NCI-H446 treated with DMSO at 0.1 percent for 48 hours (cell line): ENCODE measurements at regions not wholly inside any gene's neighbourhood (a gene's known extent, or its start where the extent isn't known, plus 50 kb on each side); places are given as distances from the start of the nearest gene placed in this dataset.
"Not testable (repeated sequence)": the region's sequence is repeated elsewhere in the genome, so short reads cannot be mapped to it uniquely, and the experiment has no call there.

Source experiments
- DNase-seq: peaks from one replicate; lab custom pipeline; 2025; lab: John Stamatoyannopoulos, UW

DNA sequence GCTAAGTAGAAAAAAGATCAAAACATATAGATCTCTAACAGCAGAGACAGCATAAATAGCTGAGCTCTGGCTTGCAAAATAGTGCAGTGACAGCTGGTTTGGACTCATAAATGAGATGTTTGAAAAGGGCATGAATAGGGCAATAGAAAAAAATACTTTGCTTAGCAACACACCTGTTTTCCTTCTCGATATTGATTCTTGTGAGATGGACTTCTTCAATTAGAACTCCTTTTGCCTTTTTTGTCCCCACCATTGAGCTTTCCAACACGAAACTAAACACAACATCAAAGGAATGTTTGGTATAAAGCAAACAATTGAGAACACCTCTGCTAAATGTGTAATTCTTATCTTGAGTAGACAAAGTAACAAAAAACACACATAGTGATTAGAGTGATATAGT lies 726.3 kb downstream of the RAPGEF2 start:
- no peak for DNase-seq

DNA sequence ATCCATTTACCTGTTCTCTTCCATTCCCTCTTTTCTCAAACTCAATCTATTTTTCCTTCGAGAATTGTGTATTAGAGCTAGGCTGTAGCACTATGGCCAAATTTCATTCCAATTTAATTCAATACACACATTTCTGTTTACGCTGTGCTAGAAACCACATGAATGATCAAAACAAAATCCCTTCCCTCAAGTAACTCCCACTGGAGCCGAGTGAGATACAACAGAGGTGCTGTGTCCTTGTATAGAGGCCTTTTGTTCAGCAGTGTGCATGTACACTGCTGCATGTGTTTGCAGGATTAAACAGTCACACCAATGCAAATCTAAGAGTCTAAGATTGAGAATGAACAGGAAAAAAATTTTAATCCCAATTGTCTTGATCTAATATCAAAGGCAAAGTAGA lies 734.2 kb downstream of the RAPGEF2 start:
- DNase-seq, result no peak

DNA sequence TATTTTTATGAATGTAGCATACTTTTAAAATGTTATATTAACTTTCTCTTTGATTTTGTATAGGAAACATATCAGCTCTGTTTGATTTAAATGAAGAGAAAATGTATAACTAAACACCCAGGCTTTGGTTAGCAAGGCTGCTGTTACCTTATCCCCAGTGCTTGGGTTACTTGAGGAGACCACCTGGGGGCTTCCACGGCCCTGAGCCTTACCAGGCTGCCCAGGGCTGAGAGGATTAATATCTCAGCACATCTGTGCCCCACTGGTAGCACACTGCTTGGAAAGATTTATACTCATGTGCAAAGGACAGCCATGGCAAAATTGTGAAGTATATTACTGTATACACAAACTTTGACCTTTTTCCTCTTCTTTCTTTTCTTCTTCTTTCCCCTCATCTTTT lies 752.9 kb downstream of the RAPGEF2 start:
- no peak for DNase-seq

DNA sequence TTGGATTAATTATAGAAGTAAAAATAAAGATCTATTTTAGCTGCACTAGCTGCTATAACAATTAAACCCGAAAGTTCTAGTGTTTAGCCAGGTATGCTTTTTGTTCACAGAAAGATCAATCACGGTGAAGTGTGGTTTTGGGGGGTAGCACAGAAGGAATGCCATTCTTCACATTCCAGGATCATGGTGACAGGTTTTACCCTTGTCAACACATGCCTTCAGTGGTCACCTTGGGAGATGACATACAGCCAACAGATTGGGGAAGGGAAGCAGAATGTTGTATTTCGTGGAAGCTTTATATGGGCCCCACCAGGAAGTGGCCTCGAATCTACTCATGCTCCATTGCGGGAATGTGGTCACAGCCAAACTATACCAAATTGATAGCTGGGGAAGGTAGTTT lies 753.6 kb downstream of the RAPGEF2 start:
- no peak for DNase-seq

DNA sequence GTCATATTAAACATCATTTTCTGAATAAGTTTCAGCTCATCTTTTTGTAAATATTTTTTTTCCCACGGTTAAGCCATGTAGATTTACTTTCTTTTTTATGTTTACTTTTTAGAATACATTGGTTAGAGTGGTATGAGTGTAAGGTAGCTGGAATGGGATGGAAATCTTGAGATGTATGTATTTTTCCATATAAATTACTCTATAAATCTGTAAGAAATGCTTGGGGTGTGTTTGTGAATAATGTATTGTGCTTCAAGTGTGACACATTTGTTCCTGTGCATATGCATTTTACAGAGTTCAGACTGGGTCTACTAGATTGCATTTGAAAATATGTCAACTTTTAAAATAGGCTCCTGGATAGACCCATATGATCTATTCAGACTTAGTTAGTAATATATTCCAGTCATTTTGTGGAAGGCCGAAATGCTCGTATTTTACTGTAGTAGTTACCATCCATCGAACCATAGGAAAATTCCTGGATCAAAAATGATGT lies 756.8 kb downstream of the RAPGEF2 start:
- no peak for DNase-seq

DNA sequence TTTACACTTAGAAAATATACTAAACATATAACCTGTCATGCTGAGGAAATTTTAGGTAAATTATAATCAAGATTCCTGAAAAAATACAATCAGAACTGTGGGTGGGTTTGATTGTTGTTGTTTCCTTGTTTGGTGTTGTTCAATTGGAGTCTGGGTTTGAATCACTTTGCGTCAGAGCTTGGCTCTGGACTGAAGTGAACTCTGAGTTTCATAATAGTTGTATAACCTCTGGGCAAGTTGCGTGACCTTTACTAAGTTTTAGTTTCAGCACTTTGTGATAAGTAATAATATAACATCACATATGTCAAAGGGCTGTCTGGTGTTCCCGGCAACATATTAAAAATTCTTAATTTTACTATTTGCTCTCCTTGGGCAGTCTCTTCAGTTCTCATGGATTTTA lies 758.1 kb downstream of the RAPGEF2 start:
- DNase-seq, result no peak

DNA sequence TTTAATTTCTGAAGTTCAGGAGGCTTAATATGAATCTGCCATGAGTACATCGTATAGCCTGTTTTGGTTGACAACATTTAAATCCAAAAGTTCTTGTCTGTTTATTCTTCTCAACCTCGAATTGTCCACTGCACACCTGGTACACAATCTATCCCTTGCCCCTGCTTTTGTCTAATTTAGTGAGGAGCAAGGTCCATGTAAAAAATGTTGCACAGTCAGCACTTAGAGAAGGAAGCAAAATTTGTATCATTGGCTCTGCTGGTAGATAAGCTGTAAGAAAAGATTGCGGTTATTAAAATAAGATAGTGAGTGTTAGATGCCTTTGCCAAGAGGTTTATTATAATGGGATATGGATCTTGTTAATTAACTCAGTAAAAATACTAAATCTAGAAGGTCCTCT lies 761.5 kb downstream of the RAPGEF2 start:
- DNase-seq, result no peak

DNA sequence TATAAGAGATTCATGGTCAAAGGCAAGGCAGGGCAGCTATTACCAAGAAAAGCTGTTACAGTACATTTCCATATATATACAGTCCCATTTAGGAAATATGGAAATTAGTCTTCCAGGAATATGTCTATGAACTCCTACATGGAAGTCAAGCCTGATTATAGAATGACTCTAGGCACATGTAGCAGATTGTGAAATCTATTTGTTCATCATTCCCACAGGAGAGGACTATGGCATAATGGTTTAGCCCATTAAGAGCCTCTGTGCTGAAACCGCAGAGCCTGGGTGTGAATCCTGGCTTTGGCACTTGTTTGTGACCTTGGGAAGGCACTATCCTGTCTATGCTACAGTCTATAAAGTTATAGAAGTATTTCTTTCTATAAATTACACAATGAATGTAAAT lies 764.8 kb downstream of the RAPGEF2 start:
- no peak for DNase-seq

DNA sequence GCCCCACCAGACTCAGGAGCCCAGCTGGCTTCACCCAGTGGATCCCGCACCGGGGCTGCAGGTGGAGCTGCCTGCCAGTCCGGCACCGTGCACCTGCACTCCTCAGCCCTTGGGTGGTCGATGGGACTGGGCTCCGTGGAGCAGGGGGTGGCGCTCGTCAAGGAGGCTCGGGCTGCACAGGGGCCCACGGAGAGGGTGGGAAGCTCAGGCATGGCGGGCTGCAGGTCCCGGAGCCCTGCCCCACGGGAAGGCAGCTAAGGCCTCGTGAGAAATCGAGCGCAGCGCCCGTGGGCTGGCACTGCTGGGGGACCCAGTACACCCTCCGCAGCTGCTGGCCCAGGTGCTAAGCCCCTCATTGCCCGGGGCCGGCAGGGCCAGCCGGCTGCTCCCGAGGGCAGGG lies 766.1 kb downstream of the RAPGEF2 start:
- DNase-seq, result not testable (repeated sequence)

DNA sequence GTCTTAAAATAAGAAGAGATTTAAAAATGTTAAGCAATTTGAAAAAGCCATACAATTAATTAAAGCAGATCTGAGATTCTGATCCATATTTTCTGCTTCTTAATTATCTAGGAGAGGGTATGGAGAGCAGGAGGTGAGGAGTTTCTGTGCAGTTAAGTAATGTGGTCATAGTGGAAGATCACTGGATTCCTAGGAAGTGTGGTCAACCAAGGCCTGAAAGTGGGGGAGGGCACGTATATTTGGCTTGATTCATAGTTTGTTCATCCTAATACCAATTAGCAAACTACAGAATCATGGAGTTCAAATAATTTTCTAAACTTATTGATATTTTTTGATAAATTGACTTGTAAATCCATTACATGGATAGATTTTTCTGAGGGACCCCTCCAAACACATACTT lies 768.3 kb downstream of the RAPGEF2 start:
- no peak for DNase-seq

DNA sequence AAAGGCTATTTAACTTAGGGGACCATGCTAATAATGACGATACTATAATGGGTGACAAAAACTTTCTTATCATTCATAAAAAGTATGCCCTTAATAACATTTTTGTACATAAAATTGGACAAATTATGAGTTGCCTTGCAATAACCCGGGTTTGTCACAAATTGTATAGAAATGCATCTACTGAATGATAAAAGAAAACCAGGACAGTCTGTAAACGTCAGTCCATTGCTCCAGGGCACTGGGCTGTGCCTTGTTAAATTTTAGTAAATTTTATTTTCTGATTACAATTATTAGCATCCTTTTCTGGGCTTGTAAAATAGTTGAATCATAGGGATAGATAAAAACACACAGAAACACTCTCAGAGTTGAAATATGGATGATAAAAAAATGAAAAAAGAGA lies 778.3 kb downstream of the RAPGEF2 start:
- no peak for DNase-seq

DNA sequence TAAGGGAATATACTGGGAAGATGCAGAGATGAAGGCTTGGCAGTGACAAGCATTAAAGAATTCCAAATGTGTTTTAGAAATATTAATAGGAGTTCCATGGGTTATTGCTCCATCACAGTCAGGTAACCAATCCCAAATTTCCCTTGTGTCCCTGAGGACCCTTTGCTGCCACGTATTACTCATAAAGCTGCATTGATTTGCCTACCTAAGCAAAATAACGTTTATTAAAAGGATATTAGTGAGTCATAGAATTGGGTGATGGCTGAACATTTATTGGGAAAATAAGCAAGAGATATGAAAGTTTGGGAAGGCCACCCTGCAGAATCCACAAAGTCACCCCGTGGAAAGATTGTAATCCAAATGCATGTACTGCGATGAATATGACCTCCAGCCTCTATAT lies 782.1 kb downstream of the RAPGEF2 start:
- no peak for DNase-seq

DNA sequence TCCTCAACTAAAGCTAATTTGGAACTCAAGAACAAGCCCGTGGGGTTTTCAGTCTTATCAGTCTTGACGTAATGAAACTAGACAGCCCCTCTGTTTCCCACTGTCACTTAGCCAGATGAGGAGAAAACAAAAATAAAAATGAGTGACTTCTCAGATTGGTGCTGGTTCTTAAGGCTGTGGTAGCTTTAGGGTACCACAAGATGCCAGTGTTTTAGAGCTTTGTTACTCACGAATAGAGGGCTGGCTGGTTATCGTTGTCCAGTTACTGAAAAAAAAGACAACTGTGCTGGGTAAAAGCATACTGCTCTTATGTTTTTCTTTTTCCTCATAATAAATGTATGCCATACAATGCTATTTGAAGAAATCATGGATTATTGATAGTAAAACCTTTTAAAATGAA lies 796.7 kb downstream of the RAPGEF2 start:
- no peak for DNase-seq

DNA sequence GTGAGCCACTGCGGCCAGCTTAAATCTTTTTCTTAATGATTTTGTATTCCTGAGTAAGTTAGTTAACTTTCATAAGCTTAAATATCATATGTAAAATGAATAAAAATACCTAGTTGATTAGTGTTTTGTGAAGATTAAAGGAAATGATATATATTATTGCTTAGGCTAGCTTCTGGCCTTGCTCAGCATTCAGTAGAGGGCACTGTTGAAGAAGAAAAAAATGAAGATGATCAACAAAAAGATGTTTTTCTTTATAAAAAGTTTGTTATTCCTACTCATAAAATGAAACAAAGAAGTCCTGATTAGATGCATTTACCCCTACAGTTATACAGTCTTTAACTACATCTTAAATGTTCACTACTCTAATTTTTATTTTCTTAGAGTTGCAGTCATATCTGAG lies 797.7 kb downstream of the RAPGEF2 start:
- no peak for DNase-seq

DNA sequence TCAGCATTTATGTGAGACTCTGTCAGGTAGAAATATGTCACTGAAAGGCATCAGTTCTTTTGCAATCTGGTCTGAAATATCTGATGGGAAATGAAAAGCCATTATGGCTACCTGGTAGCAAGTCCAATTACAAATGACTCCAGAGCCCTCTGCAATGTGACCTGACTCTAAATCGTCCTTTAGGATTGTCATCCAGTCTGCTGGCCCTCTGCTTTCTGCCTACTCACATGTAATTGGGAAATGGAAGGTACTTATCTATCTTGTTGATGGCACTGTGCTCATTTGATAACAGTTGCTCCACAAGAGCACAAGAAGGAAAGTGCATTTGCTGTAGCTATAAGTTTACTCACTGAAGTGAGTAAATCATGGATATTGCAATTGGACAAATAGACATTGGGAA lies 799.8 kb downstream of the RAPGEF2 start:
- DNase-seq, result no peak

DNA sequence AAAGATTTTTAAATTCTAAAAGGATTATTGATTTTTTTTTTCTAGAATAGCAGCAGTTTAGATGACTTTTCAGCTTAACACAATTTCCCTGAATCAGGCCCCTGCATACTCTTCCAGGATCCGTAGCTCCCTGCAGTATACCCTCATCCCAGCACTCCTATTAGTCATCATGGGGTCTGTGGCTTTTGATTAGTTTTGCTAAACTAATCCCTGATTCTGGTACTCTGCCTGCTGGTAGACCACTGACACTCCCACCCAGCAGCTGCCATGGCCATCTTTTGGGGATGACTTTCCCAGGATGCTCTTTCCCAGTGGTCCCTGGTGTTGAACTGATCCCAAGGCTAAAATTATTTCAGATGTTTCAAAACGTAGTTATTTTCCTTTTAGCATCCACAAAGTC lies 802.0 kb downstream of the RAPGEF2 start:
- no peak for DNase-seq

DNA sequence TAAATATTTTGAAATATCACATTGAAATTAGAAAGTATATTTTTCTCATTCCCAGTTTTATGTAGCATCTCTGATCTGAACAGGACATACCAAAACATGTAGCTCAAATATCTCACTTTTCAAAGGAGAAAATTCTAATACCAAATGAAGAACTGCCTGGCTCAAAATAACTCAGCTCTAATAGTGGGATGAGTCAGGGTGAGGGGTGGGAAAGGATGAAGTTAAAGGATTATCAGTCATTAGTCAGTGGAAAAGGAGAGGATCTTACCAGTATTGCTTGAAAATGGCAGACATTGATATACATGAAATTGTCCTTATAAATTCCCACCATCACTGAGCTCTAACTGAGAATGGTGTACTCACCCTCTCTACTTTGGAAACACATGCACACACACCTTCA lies 803.2 kb downstream of the RAPGEF2 start:
- DNase-seq, result no peak

DNA sequence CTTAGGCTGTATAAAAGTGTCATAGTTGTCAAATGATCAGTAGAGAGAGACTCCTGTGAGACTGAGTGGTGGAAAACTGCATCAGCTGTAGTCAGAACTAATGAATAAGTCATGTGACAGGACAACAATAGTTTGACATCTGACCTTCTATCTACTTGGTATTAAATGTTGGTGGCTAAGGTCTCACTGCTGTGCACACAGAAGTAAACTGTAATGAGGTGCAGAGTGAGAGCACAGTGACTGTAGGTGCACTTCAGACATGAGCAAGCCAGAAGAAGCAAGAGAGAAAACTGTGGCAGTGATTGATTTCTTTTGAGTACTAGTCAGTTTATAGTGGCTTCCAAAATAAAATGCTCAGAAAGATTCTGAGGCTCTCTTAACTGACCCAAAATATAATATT lies 803.6 kb downstream of the RAPGEF2 start:
- DNase-seq, result no peak

DNA sequence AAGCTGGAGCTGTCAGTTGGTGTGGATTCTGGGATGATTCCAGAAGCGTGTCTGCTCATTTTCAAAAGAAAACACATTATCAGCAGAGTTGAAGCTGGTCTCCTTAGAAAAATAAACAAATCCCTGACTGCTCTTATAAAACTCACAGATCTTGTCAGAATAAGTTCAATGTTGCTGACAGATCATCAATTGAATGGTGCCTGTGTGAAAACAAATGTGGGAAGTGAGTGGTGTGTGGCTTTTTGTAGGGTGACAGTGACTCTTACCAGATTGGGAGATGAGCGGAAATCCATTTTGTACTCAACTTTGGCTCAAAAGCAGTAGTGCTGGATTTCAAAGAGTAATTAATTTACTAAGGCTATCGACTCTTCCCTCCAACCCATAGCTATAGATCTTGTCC lies 807.8 kb downstream of the RAPGEF2 start:
- no peak for DNase-seq

DNA sequence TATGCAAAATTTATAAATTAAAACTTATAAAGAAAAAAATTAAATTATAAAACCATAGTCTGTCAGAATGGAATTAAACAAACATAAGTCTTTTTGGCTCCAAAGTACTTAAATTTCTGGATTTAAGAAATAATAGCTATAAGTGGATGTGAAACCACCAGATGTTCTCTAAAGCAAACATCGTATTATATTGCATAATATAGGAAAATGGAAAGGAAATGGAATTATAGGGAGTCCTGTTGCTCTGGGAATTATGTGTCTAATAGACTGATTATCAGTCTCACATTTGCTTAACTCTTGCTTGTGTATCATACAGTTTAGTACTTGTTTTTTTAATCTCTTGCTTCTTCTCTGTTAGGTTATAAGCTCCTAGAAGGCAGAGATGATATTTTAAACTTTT lies 819.2 kb downstream of the RAPGEF2 start:
- DNase-seq, result no peak

DNA sequence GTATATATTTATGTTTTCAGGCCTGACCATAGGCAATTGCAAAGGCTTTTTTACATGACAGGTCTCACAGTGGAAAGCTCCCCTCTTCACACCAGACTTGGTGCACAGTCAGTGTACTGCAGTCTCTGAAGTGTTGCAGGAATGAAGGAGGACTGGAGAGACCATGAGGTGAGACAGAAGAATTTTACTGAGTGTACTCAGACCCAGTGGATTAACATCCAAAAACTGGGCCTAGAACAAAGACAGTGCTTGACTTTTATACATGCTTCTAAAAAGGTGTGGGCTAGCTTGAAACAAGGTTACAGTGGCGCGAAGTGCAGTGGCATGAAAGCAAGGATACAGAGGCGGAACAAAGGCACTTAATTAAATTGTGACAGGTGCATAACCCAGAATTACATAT lies 822.9 kb downstream of the RAPGEF2 start:
- DNase-seq, result no peak

DNA sequence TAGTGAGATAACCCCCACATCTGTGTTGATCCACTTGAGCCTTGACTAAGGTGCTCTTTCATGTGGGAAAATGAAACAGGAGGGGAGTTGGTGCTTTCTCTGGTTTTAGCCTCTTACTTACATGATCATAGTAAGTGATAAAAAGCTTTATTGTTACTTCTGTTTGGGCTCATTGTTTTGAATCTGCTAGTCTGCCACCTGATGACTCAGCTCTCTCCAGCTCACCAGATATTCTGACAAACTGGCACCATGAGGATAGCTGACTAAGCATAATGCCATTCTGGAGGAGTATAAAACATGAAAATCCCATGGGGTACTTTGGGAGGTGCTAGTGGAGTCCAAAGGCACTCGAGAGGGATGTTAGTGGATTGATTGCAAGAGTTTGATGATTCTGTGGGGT lies 824.0 kb downstream of the RAPGEF2 start:
- no peak for DNase-seq

DNA sequence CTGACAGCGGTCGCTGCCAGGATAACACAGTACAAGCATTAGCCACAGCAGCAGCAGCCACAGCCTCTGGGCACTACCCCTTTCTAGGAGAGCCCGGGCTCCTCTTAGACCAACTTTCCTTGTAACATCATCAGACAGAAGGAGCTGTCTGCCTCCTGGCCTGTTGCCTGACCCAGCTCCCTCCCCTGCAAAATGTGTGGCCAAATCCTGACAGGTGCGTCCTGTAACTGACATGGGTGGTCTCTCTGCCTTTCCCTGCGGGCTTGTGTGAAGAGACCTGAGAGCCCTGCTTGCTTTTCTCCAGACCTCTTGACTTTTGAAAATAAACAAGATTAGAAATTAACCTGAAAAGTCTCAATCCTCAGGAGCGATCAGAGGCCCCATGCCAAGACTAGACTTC lies 824.9 kb downstream of the RAPGEF2 start:
- no peak for DNase-seq

DNA sequence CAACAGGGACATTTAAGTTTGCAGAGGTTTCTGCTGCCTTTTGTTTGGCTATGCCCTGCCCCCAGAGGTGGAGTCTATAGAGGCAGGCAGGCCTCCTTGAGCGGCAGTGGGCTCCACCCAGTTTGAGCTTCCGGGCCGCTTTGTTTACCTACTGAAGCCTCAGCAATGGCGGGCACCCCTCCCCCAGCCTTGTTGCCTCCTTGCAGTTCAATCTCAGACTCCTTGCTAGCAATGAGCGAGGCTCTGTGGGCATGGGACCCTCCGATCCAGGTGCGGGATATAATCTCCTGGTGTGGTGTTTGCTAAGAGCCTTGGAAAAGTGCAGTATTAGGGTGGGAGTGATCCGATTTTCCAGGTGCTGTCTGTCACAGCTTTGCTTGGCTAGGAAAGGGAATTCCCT lies 831.7 kb downstream of the RAPGEF2 start:
- not testable (repeated sequence) for DNase-seq

DNA sequence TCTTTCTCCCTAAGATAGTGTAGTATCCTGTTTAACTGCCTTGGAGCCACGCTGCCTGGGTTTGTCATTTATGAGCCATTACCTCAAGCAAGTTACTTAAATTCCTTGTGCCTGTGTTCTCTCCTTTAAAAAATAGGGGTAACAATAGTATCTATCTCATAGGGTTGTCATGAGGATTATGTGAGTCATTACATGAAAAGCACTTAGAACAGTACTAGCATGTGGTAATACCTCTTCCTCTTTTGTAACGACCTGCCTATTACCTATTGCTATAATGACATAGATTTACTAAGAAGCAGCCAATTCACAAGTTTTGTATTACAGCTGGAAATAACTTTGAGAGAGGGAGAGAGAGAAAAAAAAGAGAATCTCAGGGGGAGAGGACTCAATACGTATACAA lies 834.7 kb downstream of the RAPGEF2 start:
- DNase-seq, result no peak
